ENCODE measurements at regions not wholly inside any gene's neighbourhood (a gene's known extent, or its start where the extent isn't known, plus 50 kb on each side); places are given as distances from the start of the nearest gene placed in this dataset.

GRCh38 chr9:31733166-31733565, 651.3 kb upstream of the ACO1 start:
- no peak for ATAC-seq
- intact Hi-C loops (cut with DNase I): no loop called here
- TF ChIP-seq CTCF (IDR thresholded peaks at IDR 0.05): no peak

GRCh38 chr9:31736581-31737179, 647.8 kb upstream of the ACO1 start:
- no peaks in the 10 kb centered on the region for H3K9me3 ChIP-seq
- TF ChIP-seq CTCF (IDR thresholded peaks at IDR 0.05): no peak
- H3K27ac ChIP-seq: no peak overlapping the region
- intact Hi-C loops (cut with DNase I): no loop called here
- no peaks in the 10 kb centered on the region for H3K36me3 ChIP-seq
- DNase-seq (no peak), ATAC-seq (no peak)
- no peaks in the 10 kb centered on the region for H3K4me1 ChIP-seq
- no peaks in the 10 kb centered on the region for H3K27me3 ChIP-seq
- H3K4me3 ChIP-seq: no peak overlapping the region

More at GRCh38 chr9:31733166-31733565, 651.3 kb upstream of the ACO1 start:
- no peak for DNase-seq
- H3K36me3 ChIP-seq: no peaks in the 10 kb centered on the region
- no peak overlapping the region for H3K27ac ChIP-seq
- H3K4me3 ChIP-seq: no peak overlapping the region
- H3K27me3 ChIP-seq: no peaks in the 10 kb centered on the region
- H3K4me1 ChIP-seq: no peaks in the 10 kb centered on the region
- H3K9me3 ChIP-seq: no peaks in the 10 kb centered on the region

GRCh38 chr9:31740705-31741104, 643.7 kb upstream of the ACO1 start:
- H3K9me3 ChIP-seq: no peaks in the 10 kb centered on the region
- TF ChIP-seq CTCF (IDR thresholded peaks at IDR 0.05): no peak
- no peaks in the 10 kb centered on the region for H3K4me1 ChIP-seq
- no peaks in the 10 kb centered on the region for H3K27me3 ChIP-seq
- no peak overlapping the region for H3K27ac ChIP-seq
- H3K36me3 ChIP-seq: no peaks in the 10 kb centered on the region
- intact Hi-C loops (cut with DNase I): no loop called here
- ATAC-seq (no peak), DNase-seq (no peak)
- H3K4me3 ChIP-seq: no peak overlapping the region

- H3K27me3 ChIP-seq: no peaks in the 10 kb centered on the region
Measured at GRCh38 chr9:31744589-31744988, 639.9 kb upstream of the ACO1 start.

GRCh38 chr9:31745468-31745867, 639.0 kb upstream of the ACO1 start:
- intact Hi-C loops (cut with DNase I): no loop called here
- no peak overlapping the region for H3K4me3 ChIP-seq
- DNase-seq (no peak), ATAC-seq (no peak)
- TF ChIP-seq CTCF (IDR thresholded peaks at IDR 0.05): no peak
- no peak overlapping the region for H3K27ac ChIP-seq
- H3K36me3 ChIP-seq: no peaks in the 10 kb centered on the region
- no peaks in the 10 kb centered on the region for H3K9me3 ChIP-seq
- no peaks in the 10 kb centered on the region for H3K27me3 ChIP-seq
- H3K4me1 ChIP-seq: no peaks in the 10 kb centered on the region

More at GRCh38 chr9:31744589-31744988, 639.9 kb upstream of the ACO1 start:
- Histone ChIP-seq H3K9me3 (no peaks in the 10 kb centered on the region), H3K27ac (no peak overlapping the region), H3K4me3 (no peak overlapping the region), H3K4me1 (no peaks in the 10 kb centered on the region), H3K36me3 (no peaks in the 10 kb centered on the region)
- ATAC-seq: no peak
- intact Hi-C loops (cut with DNase I): no loop called here
- DNase-seq: no peak
- TF ChIP-seq CTCF (IDR thresholded peaks at IDR 0.05): no peak

- Histone ChIP-seq H3K27me3 (no peaks in the 10 kb centered on the region), H3K9me3 (no peaks in the 10 kb centered on the region), H3K4me3 (no peak overlapping the region), H3K27ac (no peak overlapping the region), H3K4me1 (no peaks in the 10 kb centered on the region), H3K36me3 (no peaks in the 10 kb centered on the region)
- ATAC-seq (no peak), DNase-seq (no peak)
- TF ChIP-seq CTCF (IDR thresholded peaks at IDR 0.05): no peak
- intact Hi-C loops (cut with DNase I): no loop called here
Measured at GRCh38 chr9:31745886-31746285, 638.6 kb upstream of the ACO1 start.
